WI38 (cell line): ENCODE measurements at regions not wholly inside any gene's neighbourhood (a gene's known extent, or its start where the extent isn't known, plus 50 kb on each side); places are given as distances from the start of the nearest gene placed in this dataset.
"Not testable (repeated sequence)": the region's sequence is repeated elsewhere in the genome, so short reads cannot be mapped to it uniquely, and the experiment has no call there.

Source experiments
- H3K4me3 ChIP-seq: 2 replicates; pipeline ENCODE4 v1.5.1; 2011; ENCODE audit warnings: low read depth, mild to moderate bottlenecking, control low read depth, low read length

DNA sequence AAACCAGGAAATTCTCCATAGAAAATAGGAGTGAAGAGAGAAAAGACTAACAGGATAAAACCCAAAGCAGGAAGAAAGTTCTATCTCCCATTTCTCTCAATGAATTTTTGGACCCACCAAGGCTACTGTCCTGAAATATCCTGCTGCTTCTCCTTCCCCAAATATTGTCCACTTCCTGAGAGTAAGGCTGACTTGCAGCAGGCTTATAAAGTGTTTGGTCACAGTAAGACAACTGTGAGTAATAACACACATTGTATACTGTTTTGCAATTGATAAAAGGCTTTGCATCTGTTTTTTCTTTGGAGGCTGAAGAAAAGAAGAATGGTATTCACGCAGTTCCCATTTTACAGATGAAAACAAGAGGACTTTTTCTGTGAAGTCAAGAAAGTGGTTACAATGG lies 52.8 kb downstream of the FOXD4L6 start:
- not testable (repeated sequence) for H3K4me3 ChIP-seq

DNA sequence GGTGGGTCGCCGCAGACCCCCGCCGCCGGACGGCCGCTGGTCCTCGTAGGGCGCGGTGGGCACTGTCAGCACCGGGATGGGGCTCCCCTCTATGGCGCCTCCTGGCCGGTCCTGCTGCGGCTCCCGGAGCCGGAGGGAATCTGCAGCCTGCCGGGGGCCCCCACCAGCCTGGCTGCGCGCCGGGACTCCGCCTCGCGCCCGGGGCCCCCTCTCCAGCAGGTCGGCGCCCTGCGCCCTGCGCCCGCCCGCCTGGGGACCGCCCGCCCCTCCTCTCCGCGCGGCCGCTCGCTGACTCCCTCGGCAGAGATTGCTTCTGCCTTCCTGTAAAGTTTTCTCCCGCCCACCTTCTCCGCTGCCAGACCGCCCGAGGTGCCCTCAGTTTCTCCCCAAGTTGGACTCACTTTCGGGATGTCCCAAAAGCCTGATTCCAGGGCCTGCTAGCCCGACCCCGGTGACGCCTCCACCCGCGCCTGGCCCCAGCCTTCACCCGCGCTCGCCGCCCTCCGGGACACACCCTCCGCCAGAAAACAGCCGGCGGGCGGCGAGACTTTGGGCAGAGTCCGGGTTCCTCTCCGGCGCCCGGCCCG lies 54.0 kb downstream of the FOXD4L6 start:
- H3K4me3 ChIP-seq: peak overlapping the region; percentile 68

DNA sequence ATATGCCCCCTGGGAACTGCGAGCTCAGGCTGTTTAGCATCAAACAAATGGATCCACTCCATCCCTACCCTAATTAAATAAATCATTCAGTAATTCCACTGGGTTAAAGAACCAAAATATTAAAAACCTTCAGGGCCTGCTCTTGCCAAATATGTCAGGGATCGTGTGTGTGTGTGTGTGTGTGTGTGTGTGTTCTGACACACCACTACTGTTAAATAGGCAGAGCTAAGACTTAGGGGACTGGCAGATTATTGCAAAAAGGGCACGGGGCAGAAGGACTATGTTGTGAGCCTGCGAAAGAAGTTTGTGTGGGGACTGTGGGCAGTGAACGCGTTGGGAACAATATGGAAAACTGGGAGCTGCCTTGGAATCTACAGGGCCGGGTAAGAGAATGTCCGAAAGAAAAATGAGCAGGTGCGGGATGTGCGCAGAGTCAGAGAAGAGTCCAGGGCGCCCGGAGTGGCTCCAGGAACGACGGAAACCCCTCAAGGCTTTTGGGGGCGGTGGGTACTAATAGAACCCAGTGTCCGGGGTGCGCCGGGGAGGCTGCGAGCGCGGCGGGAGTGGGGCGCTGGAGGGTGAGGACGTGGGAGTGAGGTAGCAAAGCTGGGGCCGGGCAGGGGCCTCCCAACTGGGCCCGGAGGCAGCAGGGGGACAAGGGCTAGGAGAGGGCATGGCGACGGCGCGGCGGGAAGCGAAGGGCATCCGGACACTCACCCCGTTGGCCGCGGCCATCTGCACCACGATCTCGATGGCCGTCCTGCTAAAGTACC lies 54.8 kb downstream of the FOXD4L6 start:
- peak overlapping the region; percentile 68 for H3K4me3 ChIP-seq

DNA sequence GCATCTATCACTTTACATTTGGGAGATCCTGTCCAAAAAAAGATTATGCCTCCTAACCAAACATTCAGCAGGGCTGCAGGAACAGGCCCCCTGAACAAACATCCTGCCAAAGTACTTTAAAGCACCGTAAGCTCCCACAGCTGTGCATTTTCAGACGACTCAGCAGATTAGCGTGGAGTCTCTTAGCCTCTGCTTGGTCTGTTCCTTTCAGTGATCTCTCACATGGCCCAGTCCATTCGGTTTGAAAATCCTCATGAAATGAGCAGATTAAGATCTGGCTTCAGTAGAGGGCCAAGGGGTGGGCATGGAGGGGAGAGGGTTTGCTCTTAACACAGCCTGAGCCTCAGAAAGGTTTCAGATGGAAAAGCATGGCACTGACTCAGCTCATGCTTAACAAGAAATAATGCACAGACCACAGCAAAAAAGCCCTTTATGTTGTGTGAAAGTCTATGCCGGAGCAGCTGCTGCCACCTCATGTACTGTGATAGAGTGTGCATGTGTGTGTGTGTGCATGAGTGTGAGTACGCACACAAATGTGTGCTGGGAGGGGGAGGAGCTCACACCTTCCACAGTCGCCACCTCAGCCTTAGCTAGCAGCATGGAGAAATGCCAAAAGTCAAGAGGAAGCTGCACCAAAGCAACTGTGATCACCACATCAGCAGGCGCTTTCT lies 64.2 kb downstream of the FOXD4L6 start:
- H3K4me3 ChIP-seq: peak overlapping the region; percentile 35; the same call in 1 of the 2 replicates

DNA sequence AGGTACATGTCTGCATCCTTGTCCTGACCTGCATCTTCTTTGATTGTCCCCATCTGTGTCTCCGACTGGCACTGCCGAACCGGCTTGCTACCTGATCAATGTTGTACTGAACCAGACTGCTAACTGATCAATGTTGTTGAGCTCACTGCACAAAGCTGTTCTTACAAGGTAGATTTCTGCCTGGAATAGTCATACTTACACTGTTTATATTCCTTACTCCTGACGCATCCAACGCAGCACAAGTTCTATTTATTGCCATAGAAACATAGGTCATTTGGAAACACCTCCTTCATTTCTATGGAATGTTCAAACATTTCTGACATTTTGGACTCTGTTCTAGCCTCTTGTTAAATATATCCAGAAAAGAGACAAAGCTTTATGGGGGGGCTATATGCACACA lies 65.2 kb downstream of the FOXD4L6 start:
- H3K4me3 ChIP-seq: not testable (repeated sequence)

DNA sequence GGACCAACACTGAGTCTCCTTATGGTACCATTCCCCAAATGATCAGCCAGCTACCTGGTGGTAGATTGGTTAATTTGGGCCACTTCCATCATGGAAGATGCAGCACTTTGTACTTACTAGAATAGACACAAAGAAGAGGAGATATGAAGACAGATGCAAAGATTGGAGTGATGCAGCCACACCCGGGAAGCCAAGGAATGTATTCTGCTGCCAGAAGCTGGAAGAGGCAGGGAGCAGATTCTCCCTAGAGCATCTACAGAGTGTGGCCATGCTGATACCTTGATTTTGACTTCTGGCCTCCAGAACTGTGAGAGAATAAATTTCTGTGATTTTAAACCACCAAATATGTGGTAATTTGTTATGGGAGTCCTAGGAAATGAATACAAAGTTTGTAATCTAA lies 68.9 kb downstream of the FOXD4L6 start:
- H3K4me3 ChIP-seq: not testable (repeated sequence)

DNA sequence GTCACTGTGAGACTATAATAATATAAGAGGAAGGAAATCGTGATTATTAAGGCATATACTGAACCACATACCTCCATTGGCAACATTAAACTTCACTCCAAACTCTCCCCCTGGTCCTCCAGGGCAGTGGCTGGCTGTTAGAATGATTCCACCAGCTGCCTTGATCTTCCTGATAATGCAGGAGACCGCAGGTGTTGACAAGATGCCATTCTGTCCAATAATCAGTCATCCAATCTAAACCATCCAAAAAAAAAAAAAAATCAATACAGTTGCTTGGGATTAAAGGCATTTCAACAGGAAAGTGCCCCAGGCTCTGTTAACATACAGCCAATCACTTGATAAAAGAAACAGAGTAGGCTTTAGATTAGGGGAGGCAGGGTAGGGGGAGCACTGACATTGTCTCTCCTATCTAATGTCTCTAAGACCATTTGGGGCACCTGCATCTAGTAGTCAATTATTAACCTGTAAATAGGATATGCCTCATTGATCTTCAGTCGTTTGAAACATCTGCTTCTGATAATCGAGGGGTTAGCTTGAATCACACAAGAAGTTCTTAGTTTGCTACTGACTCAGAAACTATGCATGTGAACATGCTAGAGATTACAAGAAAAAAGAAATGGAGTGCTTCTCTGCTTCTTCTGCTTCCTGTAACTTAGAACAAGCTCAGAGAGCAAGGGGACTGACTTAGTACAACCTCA lies 74.7 kb downstream of the FOXD4L6 start:
- not testable (repeated sequence) for H3K4me3 ChIP-seq

DNA sequence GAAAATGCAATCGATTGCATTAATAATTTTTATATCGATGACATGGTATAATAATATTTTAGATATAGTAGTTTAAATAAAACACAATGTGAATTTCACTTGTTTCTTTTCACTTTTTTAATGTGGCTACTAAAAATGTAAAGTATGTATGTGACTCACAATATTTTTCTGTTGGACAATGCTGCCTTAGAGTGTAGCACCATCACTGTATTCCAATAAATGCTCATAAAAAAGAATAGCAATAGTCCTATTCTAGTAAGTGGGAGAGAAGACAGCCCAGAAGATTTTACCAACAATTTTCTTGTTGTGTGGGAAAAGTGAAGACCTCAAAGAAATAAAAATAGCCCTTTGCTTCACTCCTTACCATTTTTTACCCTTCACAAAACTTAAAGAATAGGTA lies 79.8 kb downstream of the FOXD4L6 start:
- not testable (repeated sequence) for H3K4me3 ChIP-seq

DNA sequence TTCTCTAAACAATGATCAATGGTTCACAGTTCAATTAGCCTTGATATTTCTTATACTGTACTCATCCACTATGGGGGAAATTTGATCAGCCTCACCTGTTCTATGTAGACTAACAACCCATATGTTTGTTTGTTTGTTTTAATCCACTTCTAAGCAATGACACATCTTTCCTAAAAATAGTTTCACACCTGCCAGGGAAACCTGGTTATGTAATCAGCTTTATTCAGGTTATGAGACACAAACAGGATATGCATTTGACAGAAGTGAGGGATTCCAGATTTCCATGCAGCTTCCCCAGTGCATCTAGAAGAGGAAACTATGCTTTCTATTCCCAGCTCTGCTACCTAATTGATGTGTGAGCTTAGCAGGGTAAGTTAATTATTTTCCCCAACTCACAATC lies 80.7 kb downstream of the FOXD4L6 start:
- H3K4me3 ChIP-seq: not testable (repeated sequence)

DNA sequence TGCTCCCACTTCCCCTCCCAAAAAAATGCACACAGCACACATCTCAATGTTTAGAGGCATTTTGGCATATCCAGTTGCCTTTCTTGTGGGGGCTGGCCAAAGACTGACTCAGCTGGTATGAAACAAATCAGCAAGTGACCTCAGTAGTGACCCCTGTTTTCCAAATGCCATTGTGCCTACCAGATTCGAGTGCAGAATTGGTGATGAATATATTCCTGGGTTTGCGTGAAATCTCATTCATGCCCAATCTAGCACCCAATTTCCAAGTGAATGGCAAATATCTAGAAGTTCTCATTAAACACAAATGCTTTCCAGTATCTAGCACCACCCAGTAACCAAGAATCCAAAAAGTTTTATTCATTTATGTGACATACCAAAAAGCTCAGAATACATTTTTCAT lies 83.6 kb downstream of the FOXD4L6 start:
- H3K4me3 ChIP-seq: not testable (repeated sequence)

DNA sequence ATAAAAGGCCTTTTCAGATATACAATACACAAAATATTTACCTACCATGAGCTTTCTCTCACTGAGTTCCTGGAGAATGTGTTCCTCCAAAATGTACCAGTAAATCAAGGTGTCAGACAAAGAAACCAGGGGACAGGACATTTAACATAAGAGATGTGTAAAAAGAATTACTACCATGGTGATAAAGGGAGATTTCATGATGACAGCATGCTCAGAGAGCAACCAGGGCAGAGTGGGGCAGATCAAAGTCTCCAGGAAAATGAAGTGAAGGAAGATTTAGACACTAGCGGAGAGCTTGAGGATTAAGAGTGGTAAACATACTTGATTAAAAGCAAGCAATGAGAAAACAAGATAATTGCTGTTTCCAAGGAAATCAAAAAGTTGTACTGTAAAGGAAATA lies 85.0 kb downstream of the FOXD4L6 start:
- not testable (repeated sequence) for H3K4me3 ChIP-seq

DNA sequence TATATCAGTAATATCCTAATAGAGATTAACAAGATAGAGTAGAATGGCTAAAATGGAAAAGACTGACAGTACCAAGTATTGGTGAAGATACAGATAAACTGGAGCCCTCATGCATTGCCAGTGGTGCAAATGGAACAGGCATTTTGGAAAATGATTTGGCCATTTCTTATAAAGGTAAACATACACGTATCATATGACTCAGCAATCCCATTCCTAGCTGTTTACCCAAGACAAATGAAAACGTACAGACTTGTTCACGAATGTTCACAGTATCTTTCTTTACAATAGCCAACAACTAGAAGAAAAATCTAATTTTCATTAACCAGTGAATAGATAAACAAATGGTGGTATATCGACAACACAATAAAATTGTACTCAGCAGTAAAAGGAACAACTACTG lies 86.4 kb downstream of the FOXD4L6 start:
- not testable (repeated sequence) for H3K4me3 ChIP-seq

DNA sequence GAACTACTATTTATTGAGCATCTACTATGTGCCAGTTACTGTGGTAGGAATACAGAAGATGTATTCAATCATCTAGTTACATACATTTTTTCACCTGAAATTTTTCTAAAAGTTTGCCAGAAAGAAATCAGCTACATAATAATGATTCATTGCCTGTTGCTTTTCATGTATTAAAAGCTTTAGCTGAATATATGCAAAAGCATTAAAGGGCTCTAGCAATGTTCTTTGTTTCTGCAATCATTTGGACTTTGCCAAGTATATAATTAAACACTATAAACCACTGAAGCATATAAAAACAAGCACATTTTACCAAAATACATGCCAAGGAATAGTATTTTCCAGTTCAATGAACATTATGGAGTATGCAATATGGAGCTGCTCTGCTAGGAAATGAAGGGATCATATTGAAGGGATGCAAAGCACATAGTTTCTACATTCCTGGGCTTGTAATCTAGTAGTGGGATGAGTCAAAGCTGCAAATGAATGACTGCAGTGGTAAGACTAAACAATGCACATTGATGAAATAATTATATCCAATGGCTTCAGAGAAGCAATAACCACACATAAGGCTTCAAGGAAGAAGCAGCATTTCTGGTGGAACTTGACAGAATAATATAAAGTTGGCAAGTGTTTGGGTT lies 87.7 kb downstream of the FOXD4L6 start:
- H3K4me3 ChIP-seq: not testable (repeated sequence)

DNA sequence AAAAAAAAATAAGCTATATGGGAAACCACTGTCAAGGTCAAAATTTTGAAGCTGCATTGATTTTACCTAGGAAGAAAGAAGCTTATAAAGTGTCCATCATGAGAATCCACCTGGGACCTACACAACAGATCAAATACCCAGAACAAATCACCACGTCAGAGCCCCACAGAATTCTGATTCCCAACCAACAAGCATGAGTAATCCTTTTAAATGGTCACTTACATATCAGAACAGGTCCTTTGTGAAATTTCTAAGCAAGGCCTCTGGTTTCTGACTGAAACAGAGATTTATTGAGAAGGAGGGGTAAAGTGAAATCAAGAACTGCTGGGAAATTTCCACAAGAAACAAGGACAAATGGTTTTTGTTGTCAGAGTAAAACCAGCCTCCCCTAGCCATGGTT lies 93.2 kb downstream of the FOXD4L6 start:
- not testable (repeated sequence) for H3K4me3 ChIP-seq

DNA sequence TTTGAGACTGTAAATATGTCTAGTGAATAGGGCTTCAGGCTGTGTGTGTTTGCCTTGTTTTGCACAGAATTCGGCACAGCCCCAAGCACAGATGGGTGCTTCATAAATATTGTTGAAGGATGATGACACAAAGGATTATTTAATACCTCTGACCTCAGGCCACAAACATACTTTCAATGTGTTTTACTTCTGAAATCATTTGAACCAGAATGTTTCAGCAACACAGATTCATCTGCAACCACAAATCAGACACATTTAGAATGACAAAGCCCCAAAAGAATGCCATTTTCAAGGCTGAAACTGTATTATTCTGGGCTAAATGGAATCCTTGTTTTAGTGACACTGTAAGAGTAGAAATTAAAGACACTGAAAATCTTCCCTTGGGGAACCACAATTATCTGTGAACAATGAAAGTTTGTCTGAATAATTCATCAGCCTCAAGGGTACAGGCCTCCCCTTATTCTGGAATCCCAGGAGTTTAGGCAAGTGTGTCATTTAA lies 93.7 kb downstream of the FOXD4L6 start:
- not testable (repeated sequence) for H3K4me3 ChIP-seq

DNA sequence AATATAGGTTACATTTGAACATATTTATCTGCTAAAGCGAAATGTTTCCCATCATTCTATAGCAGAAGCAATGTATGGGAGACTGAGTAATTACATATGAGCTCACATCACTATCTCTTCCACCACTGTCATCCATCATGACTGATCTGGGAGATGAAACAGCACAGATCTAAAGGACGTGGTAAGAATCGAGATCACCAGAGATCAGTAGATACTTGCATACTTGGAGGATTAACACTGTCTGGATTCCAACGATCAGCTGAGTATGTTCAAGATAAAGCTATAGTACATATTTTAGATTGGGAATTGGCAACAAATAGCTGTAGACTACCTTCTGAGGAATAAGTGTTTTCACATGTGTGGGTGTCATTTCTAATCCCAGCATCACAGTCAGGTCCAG lies 94.6 kb downstream of the FOXD4L6 start:
- H3K4me3 ChIP-seq: not testable (repeated sequence)

DNA sequence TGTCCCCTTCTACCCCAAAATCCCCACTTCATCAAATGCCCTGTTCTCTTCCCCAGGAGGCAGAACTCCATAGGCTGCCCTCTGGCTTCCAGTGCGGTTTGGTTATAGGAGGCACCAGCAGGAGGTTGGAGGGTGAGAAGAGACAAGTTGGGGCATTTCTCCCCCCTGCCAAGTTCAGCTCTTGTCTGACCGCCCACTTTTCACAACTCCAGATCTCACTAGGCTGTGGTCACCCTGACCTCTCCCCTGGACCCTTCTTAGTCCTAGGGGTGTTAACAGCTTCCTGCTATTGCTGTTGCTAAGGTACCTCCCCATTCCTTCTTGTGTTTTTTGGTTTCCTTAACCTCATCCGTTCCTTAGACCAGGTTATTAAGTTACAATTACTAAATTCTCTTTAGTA lies 95.1 kb downstream of the FOXD4L6 start:
- H3K4me3 ChIP-seq: not testable (repeated sequence)

DNA sequence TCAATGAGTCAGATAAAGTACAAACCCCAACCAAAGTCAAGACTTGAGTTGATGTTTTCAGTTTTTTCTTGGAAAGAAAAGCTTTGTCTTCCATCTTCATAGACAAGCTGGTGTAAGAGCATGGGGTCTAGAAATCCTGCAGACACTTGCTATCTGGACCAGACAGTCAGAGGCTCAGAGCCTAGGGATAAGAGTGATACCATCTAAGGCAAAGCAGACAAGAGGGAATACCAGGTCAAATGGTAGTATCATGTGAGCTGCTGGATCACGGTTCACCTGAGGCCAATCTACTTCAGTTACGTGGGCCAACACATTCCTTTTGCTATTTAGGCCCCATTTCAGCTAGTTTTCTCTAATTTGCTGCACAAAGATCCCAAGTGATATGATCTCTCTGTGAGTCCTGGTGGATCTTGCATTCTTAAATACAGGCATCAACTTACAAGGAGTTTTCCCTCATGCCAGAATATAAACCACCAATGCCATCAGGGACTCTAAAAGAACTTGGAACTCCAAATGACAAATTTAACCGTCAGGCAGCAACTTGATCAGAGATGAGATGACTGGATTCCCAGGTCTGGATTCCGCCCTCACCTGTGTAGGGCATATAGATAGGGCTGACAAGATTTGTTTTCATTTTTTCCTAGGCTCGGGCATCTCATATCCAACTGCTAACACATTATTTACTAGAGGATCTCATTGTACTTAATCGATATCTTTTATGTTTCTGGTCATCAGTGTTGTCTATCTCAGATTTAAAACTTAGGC lies 101.4 kb downstream of the FOXD4L6 start:
- H3K4me3 ChIP-seq: not testable (repeated sequence)

DNA sequence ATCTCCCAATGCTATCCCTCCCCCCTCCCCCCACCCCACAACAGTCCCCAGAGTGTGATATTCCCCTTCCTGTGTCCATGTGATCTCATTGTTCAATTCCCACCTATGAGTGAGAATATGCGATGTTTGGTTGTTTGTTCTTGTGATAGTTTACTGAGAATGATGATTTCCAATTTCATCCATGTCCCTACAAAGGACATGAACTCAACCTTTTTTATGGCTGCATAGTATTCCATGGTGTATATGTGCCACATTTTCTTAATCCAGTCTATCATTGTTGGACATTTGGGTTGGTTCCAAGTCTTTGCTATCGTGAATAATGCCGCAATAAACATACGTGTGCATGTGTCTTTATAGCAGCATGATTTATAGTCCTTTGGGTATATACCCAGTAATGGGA lies 106.1 kb downstream of the FOXD4L6 start:
- not testable (repeated sequence) for H3K4me3 ChIP-seq
